ENCODE measurements at regions not wholly inside any gene's neighbourhood (a gene's known extent, or its start where the extent isn't known, plus 50 kb on each side); places are given as distances from the start of the nearest gene placed in this dataset.

GRCh38 chrX:124960454-124960853 is 359.2 kb upstream of the TEX13C start:
- no CpG with 5 or more reads among the region's 2 CpGs for WGBS (ENCODE audit: insufficient coverage, insufficient read length)
- no peak for DNase-seq (ENCODE audit: low read depth, low spot score)
- H3K36me3 ChIP-seq (ENCODE audit: control insufficient read depth, insufficient read depth, low read length) = no peaks in the 10 kb centered on the region
- no peak overlapping the region for H3K27ac ChIP-seq (ENCODE audit: low read length)
- no peaks in the 10 kb centered on the region for H3K9me3 ChIP-seq (ENCODE audit: control insufficient read depth, insufficient read depth, low read length)
- no peaks in the 10 kb centered on the region for H3K27me3 ChIP-seq (ENCODE audit: control insufficient read depth, insufficient read depth, low read length)
- no peaks in the 10 kb centered on the region for H3K4me1 ChIP-seq (ENCODE audit: control insufficient read depth, insufficient read depth, low read length)
- no peak overlapping the region for H3K4me3 ChIP-seq (ENCODE audit: low read length)

- no CpG with 5 or more reads among the region's 2 CpGs for WGBS (ENCODE audit: insufficient coverage, insufficient read length)
- no peak within 1 kb of the TSS for H3K27ac ChIP-seq (ENCODE audit: low read length)
- H3K27me3 ChIP-seq (ENCODE audit: control insufficient read depth, insufficient read depth, low read length) = no peaks in the 10 kb centered on the region
- no peak within 1 kb of the TSS for H3K4me3 ChIP-seq (ENCODE audit: low read length)
- no peaks in the 10 kb centered on the region for H3K9me3 ChIP-seq (ENCODE audit: control insufficient read depth, insufficient read depth, low read length)
- no peaks in the 10 kb centered on the region for H3K36me3 ChIP-seq (ENCODE audit: control insufficient read depth, insufficient read depth, low read length)
- H3K4me1 ChIP-seq (ENCODE audit: control insufficient read depth, insufficient read depth, low read length) = no peaks in the 10 kb centered on the region
- DNase-seq (ENCODE audit: low read depth, low spot score) = no peak
Observed at GRCh38 chrX:124963717-124964116, 356.0 kb upstream of the TEX13C start, which contains the start of gene TENM1. TSS of gene TENM1 (minus strand) at chrX:124963817.

DNA sequence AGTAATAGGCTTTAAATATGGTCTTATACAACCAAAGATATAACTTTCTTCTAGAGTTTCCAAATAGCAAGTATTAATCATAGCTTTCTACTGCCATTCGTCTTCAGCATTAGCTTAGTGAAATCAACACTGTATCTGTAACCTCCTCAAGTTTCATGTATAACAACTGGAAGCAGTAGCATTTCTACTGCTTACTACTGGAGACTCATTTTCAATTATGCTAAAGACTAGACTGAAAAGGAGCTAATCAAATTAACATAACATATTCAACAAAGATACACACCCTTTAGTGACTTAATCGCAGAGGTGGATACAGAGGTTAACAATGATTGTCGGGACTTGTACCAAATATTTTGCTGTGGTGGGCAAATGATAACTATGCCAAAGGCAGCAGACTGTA is 344.2 kb upstream of the TEX13C start:
- no CpG with 5 or more reads among the region's 3 CpGs for WGBS (ENCODE audit: insufficient coverage, insufficient read length)
- DNase-seq (ENCODE audit: low read depth, low spot score) = no peak
- H3K27me3 ChIP-seq (ENCODE audit: control insufficient read depth, insufficient read depth, low read length) = no peaks in the 10 kb centered on the region
- no peak overlapping the region for H3K27ac ChIP-seq (ENCODE audit: low read length)
- H3K36me3 ChIP-seq (ENCODE audit: control insufficient read depth, insufficient read depth, low read length) = no peaks in the 10 kb centered on the region
- H3K9me3 ChIP-seq (ENCODE audit: control insufficient read depth, insufficient read depth, low read length) = no peaks in the 10 kb centered on the region
- no peaks in the 10 kb centered on the region for H3K4me1 ChIP-seq (ENCODE audit: control insufficient read depth, insufficient read depth, low read length)
- no peak overlapping the region for H3K4me3 ChIP-seq (ENCODE audit: low read length)

DNA sequence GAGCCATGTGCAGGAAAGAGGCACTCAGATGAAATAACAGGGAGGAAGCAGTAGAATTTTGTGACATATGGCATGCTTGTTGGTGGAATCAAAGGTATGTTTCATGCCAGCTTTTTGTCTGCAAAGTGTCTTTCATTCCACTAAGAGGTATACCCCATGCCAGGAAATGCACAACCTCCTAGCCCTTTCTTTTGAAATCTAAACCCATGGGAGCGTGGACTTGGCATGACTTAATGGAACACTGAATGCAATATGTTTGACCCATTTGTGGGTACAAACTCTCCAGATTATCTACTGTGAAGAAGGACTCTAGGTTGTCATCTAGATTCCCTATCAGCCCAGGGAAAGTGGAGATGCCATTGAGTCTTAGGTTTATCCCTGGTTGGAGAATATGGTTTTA is 338.3 kb upstream of the TEX13C start:
- H3K4me1 ChIP-seq (ENCODE audit: control insufficient read depth, insufficient read depth, low read length) = no peaks in the 10 kb centered on the region
- H3K27ac ChIP-seq (ENCODE audit: low read length) = no peak overlapping the region
- H3K4me3 ChIP-seq (ENCODE audit: low read length) = no peak overlapping the region
- H3K36me3 ChIP-seq (ENCODE audit: control insufficient read depth, insufficient read depth, low read length) = no peaks in the 10 kb centered on the region
- no peaks in the 10 kb centered on the region for H3K9me3 ChIP-seq (ENCODE audit: control insufficient read depth, insufficient read depth, low read length)
- H3K27me3 ChIP-seq (ENCODE audit: control insufficient read depth, insufficient read depth, low read length) = no peaks in the 10 kb centered on the region
- WGBS (ENCODE audit: insufficient coverage, insufficient read length) = no CpG with 5 or more reads among the region's 1 CpG
- DNase-seq (ENCODE audit: low read depth, low spot score) = no peak

GRCh38 chrX:124984140-124984813 is 335.4 kb upstream of the TEX13C start:
- Histone ChIP-seq H3K27ac (ENCODE audit: low read length) (no peak overlapping the region), H3K9me3 (ENCODE audit: control insufficient read depth, insufficient read depth, low read length) (no peaks in the 10 kb centered on the region), H3K4me1 (ENCODE audit: control insufficient read depth, insufficient read depth, low read length) (no peaks in the 10 kb centered on the region), H3K27me3 (ENCODE audit: control insufficient read depth, insufficient read depth, low read length) (no peaks in the 10 kb centered on the region), H3K36me3 (ENCODE audit: control insufficient read depth, insufficient read depth, low read length) (no peaks in the 10 kb centered on the region), H3K4me3 (ENCODE audit: low read length) (no peak overlapping the region)
- no CpG with 5 or more reads among the region's 3 CpGs for WGBS (ENCODE audit: insufficient coverage, insufficient read length)
- DNase-seq (ENCODE audit: low read depth, low spot score) = no peak

- no peaks in the 10 kb centered on the region for H3K36me3 ChIP-seq (ENCODE audit: control insufficient read depth, insufficient read depth, low read length)
- DNase-seq (ENCODE audit: low read depth, low spot score) = no peak
- WGBS (ENCODE audit: insufficient coverage, insufficient read length) = no CpG with 5 or more reads among the region's 3 CpGs
- no peaks in the 10 kb centered on the region for H3K4me1 ChIP-seq (ENCODE audit: control insufficient read depth, insufficient read depth, low read length)
- H3K9me3 ChIP-seq (ENCODE audit: control insufficient read depth, insufficient read depth, low read length) = no peaks in the 10 kb centered on the region
- H3K27ac ChIP-seq (ENCODE audit: low read length) = no peak overlapping the region
- H3K4me3 ChIP-seq (ENCODE audit: low read length) = no peak overlapping the region
- no peaks in the 10 kb centered on the region for H3K27me3 ChIP-seq (ENCODE audit: control insufficient read depth, insufficient read depth, low read length)
Observed at GRCh38 chrX:124986284-124986683, 333.4 kb upstream of the TEX13C start.

DNA sequence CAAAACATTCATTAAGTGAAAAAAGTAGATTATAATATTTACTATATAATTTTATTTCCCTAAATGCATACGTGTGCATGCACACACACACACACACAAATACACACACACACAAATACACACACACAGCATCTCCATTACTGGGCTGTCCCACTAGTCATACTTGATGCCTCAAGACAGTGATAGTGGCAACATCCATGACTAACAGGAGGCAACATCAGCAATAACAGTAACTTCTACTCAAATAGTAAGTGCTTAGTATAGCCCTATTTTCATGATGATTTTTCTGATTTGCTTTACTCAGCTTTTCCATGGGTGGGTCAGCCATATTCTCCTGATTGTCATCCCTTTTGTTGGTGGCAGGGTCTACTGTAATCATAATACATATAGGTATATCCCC is 325.9 kb upstream of the TEX13C start:
- DNase-seq (ENCODE audit: low read depth, low spot score) = no peak
- H3K4me3 ChIP-seq (ENCODE audit: low read length) = no peak overlapping the region
- no peaks in the 10 kb centered on the region for H3K36me3 ChIP-seq (ENCODE audit: control insufficient read depth, insufficient read depth, low read length)
- H3K27me3 ChIP-seq (ENCODE audit: control insufficient read depth, insufficient read depth, low read length) = no peaks in the 10 kb centered on the region
- no CpG with 5 or more reads among the region's 1 CpG for WGBS (ENCODE audit: insufficient coverage, insufficient read length)
- H3K27ac ChIP-seq (ENCODE audit: low read length) = no peak overlapping the region
- no peaks in the 10 kb centered on the region for H3K4me1 ChIP-seq (ENCODE audit: control insufficient read depth, insufficient read depth, low read length)
- H3K9me3 ChIP-seq (ENCODE audit: control insufficient read depth, insufficient read depth, low read length) = no peaks in the 10 kb centered on the region

GRCh38 chrX:124994404-124994803 is 325.3 kb upstream of the TEX13C start:
- Histone ChIP-seq H3K27me3 (ENCODE audit: control insufficient read depth, insufficient read depth, low read length) (no peaks in the 10 kb centered on the region), H3K4me3 (ENCODE audit: low read length) (no peak overlapping the region), H3K36me3 (ENCODE audit: control insufficient read depth, insufficient read depth, low read length) (no peaks in the 10 kb centered on the region), H3K4me1 (ENCODE audit: control insufficient read depth, insufficient read depth, low read length) (no peaks in the 10 kb centered on the region; the same call in 1 of the 2 replicates), H3K27ac (ENCODE audit: low read length) (no peak overlapping the region), H3K9me3 (ENCODE audit: control insufficient read depth, insufficient read depth, low read length) (no peaks in the 10 kb centered on the region)
- no peak for DNase-seq (ENCODE audit: low read depth, low spot score)
- WGBS (ENCODE audit: insufficient coverage, insufficient read length) = no CpG with 5 or more reads among the region's 4 CpGs

GRCh38 chrX:125003746-125004446 is 315.8 kb upstream of the TEX13C start:
- Histone ChIP-seq H3K4me1 (ENCODE audit: control insufficient read depth, insufficient read depth, low read length) (no peaks in the 10 kb centered on the region; the same call in 1 of the 2 replicates), H3K27me3 (ENCODE audit: control insufficient read depth, insufficient read depth, low read length) (no peaks in the 10 kb centered on the region), H3K9me3 (ENCODE audit: control insufficient read depth, insufficient read depth, low read length) (no peaks in the 10 kb centered on the region), H3K27ac (ENCODE audit: low read length) (no peak overlapping the region), H3K4me3 (ENCODE audit: low read length) (no peak overlapping the region), H3K36me3 (ENCODE audit: control insufficient read depth, insufficient read depth, low read length) (no peaks in the 10 kb centered on the region)
- WGBS (ENCODE audit: insufficient coverage, insufficient read length) = no CpG with 5 or more reads among the region's 7 CpGs
- DNase-seq (ENCODE audit: low read depth, low spot score) = no peak

DNA sequence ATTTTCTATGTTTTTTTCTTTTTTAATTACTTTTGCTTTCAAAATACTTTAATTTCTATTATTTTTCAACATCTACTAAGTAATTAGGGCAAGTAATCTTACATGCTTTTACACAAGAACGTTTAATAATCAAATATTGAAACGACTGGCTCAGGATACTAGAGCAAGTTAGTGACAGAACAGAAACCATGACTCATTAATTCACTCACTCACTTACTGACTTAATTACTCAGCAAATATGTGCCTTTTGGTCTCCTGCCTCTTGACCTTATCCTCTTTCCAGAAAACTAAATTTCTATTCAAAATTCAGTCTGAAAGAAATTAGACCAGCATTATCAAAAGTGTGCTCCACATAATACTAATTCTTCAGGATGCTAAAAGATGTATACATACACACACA is 314.9 kb upstream of the TEX13C start:
- Histone ChIP-seq H3K27me3 (ENCODE audit: control insufficient read depth, insufficient read depth, low read length) (no peaks in the 10 kb centered on the region), H3K4me3 (ENCODE audit: low read length) (no peak overlapping the region), H3K27ac (ENCODE audit: low read length) (no peak overlapping the region), H3K36me3 (ENCODE audit: control insufficient read depth, insufficient read depth, low read length) (no peaks in the 10 kb centered on the region), H3K4me1 (ENCODE audit: control insufficient read depth, insufficient read depth, low read length) (no peaks in the 10 kb centered on the region), H3K9me3 (ENCODE audit: control insufficient read depth, insufficient read depth, low read length) (no peaks in the 10 kb centered on the region)
- DNase-seq (ENCODE audit: low read depth, low spot score) = no peak
- WGBS (ENCODE audit: insufficient coverage, insufficient read length) = no CpG with 5 or more reads among the region's 2 CpGs

- no peaks in the 10 kb centered on the region for H3K27me3 ChIP-seq (ENCODE audit: control insufficient read depth, insufficient read depth, low read length)
Observed at GRCh38 chrX:125005863-125006262, 313.8 kb upstream of the TEX13C start.

More at GRCh38 chrX:125005863-125006262, 313.8 kb upstream of the TEX13C start:
- Histone ChIP-seq H3K27ac (ENCODE audit: low read length) (no peak overlapping the region), H3K4me1 (ENCODE audit: control insufficient read depth, insufficient read depth, low read length) (no peaks in the 10 kb centered on the region), H3K9me3 (ENCODE audit: control insufficient read depth, insufficient read depth, low read length) (no peaks in the 10 kb centered on the region), H3K36me3 (ENCODE audit: control insufficient read depth, insufficient read depth, low read length) (no peaks in the 10 kb centered on the region), H3K4me3 (ENCODE audit: low read length) (no peak overlapping the region)
- no CpG with 5 or more reads among the region's 4 CpGs for whole genome bisulfite sequencing (ENCODE audit: insufficient coverage, insufficient read length)
- no peak for DNase-seq (ENCODE audit: low read depth, low spot score)
